ENCODE measurements at regions not wholly inside any gene's neighbourhood (a gene's known extent, or its start where the extent isn't known, plus 50 kb on each side); places are given as distances from the start of the nearest gene placed in this dataset.

GRCh38 chr11:120057028-120057330 lies 80.9 kb downstream of the TRIM29 start:
- H3K27me3 ChIP-seq (ENCODE audit: control insufficient read depth in 2 of 2, insufficient read depth in 2 of 2, low read length in 2 of 2): no peaks in the 10 kb centered on the region
- no peak for TF ChIP-seq CTCF (IDR thresholded peaks at IDR 0.05)
- H3K9ac ChIP-seq (ENCODE audit: insufficient read depth, low read length, poor library complexity, severe bottlenecking): no peak overlapping the region
- no peak overlapping the region for H3K4me2 ChIP-seq (replicated peaks; ENCODE audit: extremely low read depth, low read length, poor library complexity, severe bottlenecking)
- no CpG with 5 or more reads among the region's 4 CpGs for WGBS (ENCODE audit: insufficient coverage)
- DNase-seq: no peak
- no peaks in the 10 kb centered on the region for H3K36me3 ChIP-seq (replicated peaks in 1 of 2; ENCODE audit: control insufficient read depth in 1 of 2, insufficient read depth in 2 of 2, low read length in 2 of 2)
- Mint-ChIP-seq H3K27ac (no peak overlapping the region), H3K9me3 (peaks cover 0 to 7% (median 0%) of the 10 kb centered on the region in 7 donors), H3K27me3 (ENCODE audit: low read depth in 3 of 3) (peaks cover 10 to 22% (median 17%) of the 10 kb centered on the region in 3 donors), H3K4me1 (no peaks in the 10 kb centered on the region), H3K36me3 (no peaks in the 10 kb centered on the region), H3K4me3 (no peak overlapping the region)
- H3K27ac ChIP-seq (ENCODE audit: low read depth in 1 of 2, low read length in 2 of 2): no peak overlapping the region
- H4K20me1 ChIP-seq (ENCODE audit: insufficient read depth, low read length): no peaks in the 10 kb centered on the region
- no peaks in the 10 kb centered on the region for H3K79me2 ChIP-seq (ENCODE audit: insufficient read depth, low read length)
- H3K4me3 ChIP-seq (replicated peaks in 1 of 3; ENCODE audit: low read depth in 2 of 3, low read length in 3 of 3): no peak overlapping the region
- H3K9me3 ChIP-seq (replicated peaks in 1 of 2; ENCODE audit: control insufficient read depth in 1 of 2, insufficient read depth in 1 of 2, low read length in 2 of 2): no peaks in the 10 kb centered on the region
- no peak overlapping the region for H2AFZ ChIP-seq (ENCODE audit: insufficient read depth, low read depth, low read length, poor library complexity, severe bottlenecking)
- H3K4me1 ChIP-seq (ENCODE audit: control insufficient read depth in 1 of 2, insufficient read depth in 2 of 2, low read length in 2 of 2): no peaks in the 10 kb centered on the region
- intact Hi-C loops (cut with micrococcal nuclease): no loop called here

DNA sequence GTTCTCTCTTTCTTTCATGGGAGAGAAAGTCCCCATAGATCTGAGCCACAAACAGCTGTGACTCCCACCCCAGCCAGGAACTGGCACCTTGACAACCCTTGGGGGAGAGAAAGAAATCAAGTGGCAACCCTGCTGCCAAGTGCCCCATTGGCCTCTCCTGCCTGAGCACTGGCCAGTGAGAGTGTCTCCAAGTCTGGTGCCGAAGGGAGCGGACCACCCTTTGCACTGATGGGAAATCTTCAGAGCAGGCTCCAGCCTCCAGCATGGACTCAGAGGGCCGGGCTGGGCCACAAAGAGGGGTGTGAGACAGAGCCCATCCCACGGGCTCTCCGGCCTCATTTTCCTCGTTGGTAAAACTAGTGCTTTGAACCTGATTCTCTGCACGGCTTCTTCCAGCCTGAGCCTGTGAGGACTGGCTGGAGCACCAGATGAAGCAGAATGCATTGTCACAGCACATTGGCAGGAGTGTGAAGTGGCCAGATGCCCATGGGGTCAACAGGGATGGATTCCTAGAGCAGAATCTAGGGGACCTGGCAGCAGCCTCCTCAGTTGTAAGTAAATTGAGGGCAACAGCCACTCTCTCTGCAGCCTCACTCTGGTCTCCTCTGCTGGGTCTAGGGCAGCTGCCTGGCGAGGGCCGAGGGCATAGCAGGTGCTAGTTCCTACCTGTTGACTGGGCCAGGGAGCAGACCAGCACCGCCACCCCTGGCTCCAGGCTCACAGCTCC lies 81.4 kb downstream of the TRIM29 start:
- Histone ChIP-seq H3K36me3 (replicated peaks in 1 of 2; ENCODE audit: control insufficient read depth in 1 of 2, insufficient read depth in 2 of 2, low read length in 2 of 2) (no peaks in the 10 kb centered on the region), H3K27me3 (ENCODE audit: control insufficient read depth in 2 of 2, insufficient read depth in 2 of 2, low read length in 2 of 2) (no peaks in the 10 kb centered on the region), H3K27ac (ENCODE audit: low read depth in 1 of 2, low read length in 2 of 2) (no peak overlapping the region), H3K4me3 (replicated peaks in 1 of 3; ENCODE audit: low read depth in 2 of 3, low read length in 3 of 3) (no peak overlapping the region), H3K79me2 (ENCODE audit: insufficient read depth, low read length) (no peaks in the 10 kb centered on the region), H3K9ac (ENCODE audit: insufficient read depth, low read length, poor library complexity, severe bottlenecking) (no peak overlapping the region), H2AFZ (ENCODE audit: insufficient read depth, low read depth, low read length, poor library complexity, severe bottlenecking) (no peak overlapping the region), H3K4me2 (replicated peaks; ENCODE audit: extremely low read depth, low read length, poor library complexity, severe bottlenecking) (no peak overlapping the region), H3K4me1 (ENCODE audit: control insufficient read depth in 1 of 2, insufficient read depth in 2 of 2, low read length in 2 of 2) (no peaks in the 10 kb centered on the region), H3K9me3 (replicated peaks in 1 of 2; ENCODE audit: control insufficient read depth in 1 of 2, insufficient read depth in 1 of 2, low read length in 2 of 2) (no peaks in the 10 kb centered on the region), H4K20me1 (ENCODE audit: insufficient read depth, low read length) (no peaks in the 10 kb centered on the region)
- Mint-ChIP-seq H3K4me3 (no peak overlapping the region), H3K27me3 (ENCODE audit: low read depth in 3 of 3) (peaks cover 9 to 22% (median 13%) of the 10 kb centered on the region in 3 donors), H3K36me3 (no peaks in the 10 kb centered on the region), H3K9me3 (peaks cover 0 to 7% (median 1%) of the 10 kb centered on the region in 7 donors), H3K27ac (no peak overlapping the region), H3K4me1 (no peaks in the 10 kb centered on the region)
- intact Hi-C loops (cut with micrococcal nuclease): no loop called here
- no peak for TF ChIP-seq CTCF (IDR thresholded peaks at IDR 0.05)
- 94% methylated on average over 10 of the region's 10 CpGs for WGBS (ENCODE audit: insufficient coverage)
- DNase-seq: no peak
